ENCODE measurements at regions not wholly inside any gene's neighbourhood (a gene's known extent, or its start where the extent isn't known, plus 50 kb on each side); places are given as distances from the start of the nearest gene placed in this dataset.
"Not testable (repeated sequence)": the region's sequence is repeated elsewhere in the genome, so short reads cannot be mapped to it uniquely, and the experiment has no call there.

DNA sequence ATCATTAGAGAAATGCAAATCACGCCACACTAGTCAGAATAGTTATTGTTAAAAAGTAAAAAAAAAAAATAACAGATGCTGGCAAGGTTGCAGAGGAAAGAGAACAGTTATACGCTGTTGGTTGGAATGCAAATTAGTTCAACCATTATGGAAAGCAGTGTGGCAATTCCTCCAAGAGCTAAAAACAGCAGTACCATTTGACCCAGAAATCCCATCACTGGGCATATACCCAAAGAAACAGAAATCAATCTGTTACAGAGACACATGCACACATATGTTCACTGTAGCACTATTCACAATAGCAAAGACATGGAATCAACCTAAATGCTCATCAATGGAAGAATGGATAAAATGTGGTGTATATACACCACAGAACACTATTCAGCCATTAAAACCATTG lies 388.7 kb upstream of the FMR1 start:
- Histone ChIP-seq H3K79me2 (ENCODE audit: insufficient read depth, low read length) (no peaks in the 10 kb centered on the region), H3K4me2 (ENCODE audit: low read length) (no peak overlapping the region), H2AFZ (ENCODE audit: low read depth, low read length) (no peak overlapping the region), H3K9me3 (ENCODE audit: insufficient read depth, low read depth, low read length) (no peaks in the 10 kb centered on the region), H3K9ac (ENCODE audit: low read length) (no peak overlapping the region), H4K20me1 (ENCODE audit: insufficient read depth, low read length) (no peaks in the 10 kb centered on the region), H3K36me3 (ENCODE audit: insufficient read depth, low read length) (no peaks in the 10 kb centered on the region), H3K27me3 (ENCODE audit: insufficient read depth, low read length) (no peaks in the 10 kb centered on the region), H3K27ac (ENCODE audit: low read depth, low read length) (no peak overlapping the region), H3K4me3 (ENCODE audit: insufficient read depth, low read depth, low read length) (no peak overlapping the region), H3K4me1 (ENCODE audit: insufficient read depth, low read length) (no peaks in the 10 kb centered on the region)
- Mint-ChIP-seq H3K27ac (ENCODE audit: unreplicated experiment) (no peak overlapping the region), H3K4me3 (ENCODE audit: unreplicated experiment) (no peak overlapping the region), H3K9me3 (ENCODE audit: unreplicated experiment) (no peaks in the 10 kb centered on the region), H3K27me3 (ENCODE audit: low read depth, unreplicated experiment) (no peaks in the 10 kb centered on the region), H3K36me3 (ENCODE audit: low read depth, unreplicated experiment) (no peaks in the 10 kb centered on the region), H3K4me1 (ENCODE audit: low read depth, unreplicated experiment) (no peaks in the 10 kb centered on the region)
- no peak for TF ChIP-seq EZH2 (IDR thresholded peaks at IDR 0.05; ENCODE audit: insufficient read depth, low read length)
- TF ChIP-seq, protein P1, sequence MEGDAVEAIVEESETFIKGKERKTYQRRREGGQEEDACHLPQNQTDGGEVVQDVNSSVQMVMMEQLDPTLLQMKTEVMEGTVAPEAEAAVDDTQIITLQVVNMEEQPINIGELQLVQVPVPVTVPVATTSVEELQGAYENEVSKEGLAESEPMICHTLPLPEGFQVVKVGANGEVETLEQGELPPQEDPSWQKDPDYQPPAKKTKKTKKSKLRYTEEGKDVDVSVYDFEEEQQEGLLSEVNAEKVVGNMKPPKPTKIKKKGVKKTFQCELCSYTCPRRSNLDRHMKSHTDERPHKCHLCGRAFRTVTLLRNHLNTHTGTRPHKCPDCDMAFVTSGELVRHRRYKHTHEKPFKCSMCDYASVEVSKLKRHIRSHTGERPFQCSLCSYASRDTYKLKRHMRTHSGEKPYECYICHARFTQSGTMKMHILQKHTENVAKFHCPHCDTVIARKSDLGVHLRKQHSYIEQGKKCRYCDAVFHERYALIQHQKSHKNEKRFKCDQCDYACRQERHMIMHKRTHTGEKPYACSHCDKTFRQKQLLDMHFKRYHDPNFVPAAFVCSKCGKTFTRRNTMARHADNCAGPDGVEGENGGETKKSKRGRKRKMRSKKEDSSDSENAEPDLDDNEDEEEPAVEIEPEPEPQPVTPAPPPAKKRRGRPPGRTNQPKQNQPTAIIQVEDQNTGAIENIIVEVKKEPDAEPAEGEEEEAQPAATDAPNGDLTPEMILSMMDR (IDR thresholded peaks at IDR 0.05; ENCODE audit: insufficient read depth, low read depth, low read length): no peak
- DNase-seq (ENCODE audit: low read depth): no peak
- no peak for FAIRE-seq

DNA sequence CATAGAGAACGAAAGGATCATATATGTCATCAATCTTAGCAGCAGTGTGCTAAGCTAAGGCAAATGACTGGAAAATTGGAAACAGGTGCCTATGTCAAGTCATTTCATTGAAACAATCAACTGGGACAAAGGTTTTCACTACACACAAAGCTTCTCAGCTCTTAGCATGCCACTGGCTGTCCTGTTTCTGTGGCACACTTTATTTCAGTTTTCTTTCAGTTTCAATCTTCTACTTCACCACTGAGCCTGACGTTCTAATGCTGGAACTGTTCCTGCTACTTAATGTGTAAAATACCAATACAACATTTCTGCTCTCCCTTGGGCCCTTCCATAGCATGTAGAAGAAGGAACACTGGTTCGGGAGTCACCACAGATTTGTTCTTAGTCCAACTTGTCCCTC lies 378.3 kb upstream of the FMR1 start:
- Histone ChIP-seq H3K27me3 (ENCODE audit: insufficient read depth, low read length) (no peaks in the 10 kb centered on the region), H3K4me1 (ENCODE audit: insufficient read depth, low read length) (no peaks in the 10 kb centered on the region), H3K4me3 (ENCODE audit: insufficient read depth, low read depth, low read length) (no peak overlapping the region), H3K4me2 (ENCODE audit: low read length) (no peak overlapping the region), H3K27ac (ENCODE audit: low read depth, low read length) (no peak overlapping the region), H3K9ac (ENCODE audit: low read length) (no peak overlapping the region), H3K36me3 (ENCODE audit: insufficient read depth, low read length) (no peaks in the 10 kb centered on the region), H2AFZ (ENCODE audit: low read depth, low read length) (no peak overlapping the region), H3K9me3 (ENCODE audit: insufficient read depth, low read depth, low read length) (no peaks in the 10 kb centered on the region), H4K20me1 (ENCODE audit: insufficient read depth, low read length) (no peaks in the 10 kb centered on the region), H3K79me2 (ENCODE audit: insufficient read depth, low read length) (no peaks in the 10 kb centered on the region)
- no peaks in the 10 kb centered on the region for H3K36me3 Mint-ChIP-seq (ENCODE audit: low read depth, unreplicated experiment)
- no peaks in the 10 kb centered on the region for H3K4me1 Mint-ChIP-seq (ENCODE audit: low read depth, unreplicated experiment)
- TF ChIP-seq, protein P1 (IDR thresholded peaks at IDR 0.05; ENCODE audit: insufficient read depth, low read depth, low read length): no peak
- TF ChIP-seq EZH2 (IDR thresholded peaks at IDR 0.05; ENCODE audit: insufficient read depth, low read length): no peak
- H3K4me3 Mint-ChIP-seq (ENCODE audit: unreplicated experiment): no peak overlapping the region
- no peak overlapping the region for H3K27ac Mint-ChIP-seq (ENCODE audit: unreplicated experiment)
- no peak for DNase-seq (ENCODE audit: low read depth)
- no peaks in the 10 kb centered on the region for H3K27me3 Mint-ChIP-seq (ENCODE audit: low read depth, unreplicated experiment)
- H3K9me3 Mint-ChIP-seq (ENCODE audit: unreplicated experiment): no peaks in the 10 kb centered on the region
- no peak for FAIRE-seq

DNA sequence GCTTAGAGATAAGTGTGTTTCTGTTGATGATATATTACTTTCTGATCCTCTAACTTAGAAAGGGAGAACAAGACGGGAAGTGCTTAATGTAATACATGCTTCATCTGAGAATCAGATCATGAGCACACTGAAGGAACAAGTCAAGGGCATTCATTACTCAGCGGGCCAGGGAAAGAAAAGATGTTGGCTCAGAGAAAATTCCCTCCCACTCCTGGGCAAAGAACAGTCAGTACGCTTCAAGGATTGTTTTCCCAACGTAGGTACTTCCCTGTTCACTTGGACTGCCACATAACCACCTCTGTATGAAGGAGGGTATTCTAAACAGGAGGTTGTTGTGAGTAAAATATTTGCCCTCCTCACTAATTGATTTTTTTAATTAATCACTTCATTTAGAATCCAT lies 374.5 kb upstream of the FMR1 start:
- no peak for DNase-seq (ENCODE audit: low read depth)
- H3K79me2 ChIP-seq (ENCODE audit: insufficient read depth, low read length): no peaks in the 10 kb centered on the region
- no peak overlapping the region for H3K27ac ChIP-seq (ENCODE audit: low read depth, low read length)
- no peak overlapping the region for H3K4me3 ChIP-seq (ENCODE audit: insufficient read depth, low read depth, low read length)
- H2AFZ ChIP-seq (ENCODE audit: low read depth, low read length): no peak overlapping the region
- H3K27ac Mint-ChIP-seq (ENCODE audit: unreplicated experiment): no peak overlapping the region
- H3K4me3 Mint-ChIP-seq (ENCODE audit: unreplicated experiment): no peak overlapping the region
- H3K9me3 ChIP-seq (ENCODE audit: insufficient read depth, low read depth, low read length): no peaks in the 10 kb centered on the region
- H4K20me1 ChIP-seq (ENCODE audit: insufficient read depth, low read length): no peaks in the 10 kb centered on the region
- no peak overlapping the region for H3K9ac ChIP-seq (ENCODE audit: low read length)
- no peaks in the 10 kb centered on the region for H3K4me1 ChIP-seq (ENCODE audit: insufficient read depth, low read length)
- no peak for TF ChIP-seq EZH2 (IDR thresholded peaks at IDR 0.05; ENCODE audit: insufficient read depth, low read length)
- TF ChIP-seq, protein P1 (IDR thresholded peaks at IDR 0.05; ENCODE audit: insufficient read depth, low read depth, low read length): no peak
- H3K9me3 Mint-ChIP-seq (ENCODE audit: unreplicated experiment): no peaks in the 10 kb centered on the region
- no peaks in the 10 kb centered on the region for H3K27me3 ChIP-seq (ENCODE audit: insufficient read depth, low read length)
- no peak overlapping the region for H3K4me2 ChIP-seq (ENCODE audit: low read length)
- H3K4me1 Mint-ChIP-seq (ENCODE audit: low read depth, unreplicated experiment): no peaks in the 10 kb centered on the region
- no peaks in the 10 kb centered on the region for H3K36me3 ChIP-seq (ENCODE audit: insufficient read depth, low read length)
- H3K36me3 Mint-ChIP-seq (ENCODE audit: low read depth, unreplicated experiment): no peaks in the 10 kb centered on the region
- FAIRE-seq: peak; percentile 32
- H3K27me3 Mint-ChIP-seq (ENCODE audit: low read depth, unreplicated experiment): no peaks in the 10 kb centered on the region

DNA sequence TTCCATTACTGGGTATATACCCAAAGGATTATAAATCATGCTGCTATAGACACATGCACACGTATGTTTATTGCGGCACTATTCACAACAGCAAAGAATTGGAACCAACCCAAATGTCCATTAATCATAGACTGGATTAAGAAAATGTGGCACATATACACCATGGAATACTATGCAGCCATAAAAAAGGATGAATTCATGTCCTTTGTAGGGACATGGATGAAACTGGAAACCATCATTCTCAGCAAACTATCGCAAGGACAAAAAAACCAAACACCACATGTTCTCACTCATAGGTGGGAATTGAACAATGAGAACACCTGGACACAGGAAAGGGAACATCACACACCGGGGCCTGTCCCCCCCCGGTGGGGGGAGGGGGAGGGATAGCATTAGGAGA lies 363.7 kb upstream of the FMR1 start:
- not testable (repeated sequence) for H3K27me3 Mint-ChIP-seq (ENCODE audit: low read depth, unreplicated experiment); H3K36me3 Mint-ChIP-seq (ENCODE audit: low read depth, unreplicated experiment); H3K4me3 ChIP-seq (ENCODE audit: insufficient read depth, low read depth, low read length); H3K9me3 ChIP-seq (ENCODE audit: insufficient read depth, low read depth, low read length); H3K36me3 ChIP-seq (ENCODE audit: insufficient read depth, low read length); H3K27ac Mint-ChIP-seq (ENCODE audit: unreplicated experiment); H3K9me3 Mint-ChIP-seq (ENCODE audit: unreplicated experiment); DNase-seq (ENCODE audit: low read depth); H3K79me2 ChIP-seq (ENCODE audit: insufficient read depth, low read length); FAIRE-seq; H3K27me3 ChIP-seq (ENCODE audit: insufficient read depth, low read length); H3K4me3 Mint-ChIP-seq (ENCODE audit: unreplicated experiment); H3K4me2 ChIP-seq (ENCODE audit: low read length); H3K9ac ChIP-seq (ENCODE audit: low read length); H3K4me1 Mint-ChIP-seq (ENCODE audit: low read depth, unreplicated experiment); H2AFZ ChIP-seq (ENCODE audit: low read depth, low read length); H3K27ac ChIP-seq (ENCODE audit: low read depth, low read length); H4K20me1 ChIP-seq (ENCODE audit: insufficient read depth, low read length); H3K4me1 ChIP-seq (ENCODE audit: insufficient read depth, low read length)
